GM06990 (cell line): ENCODE measurements at regions not wholly inside any gene's neighbourhood (a gene's known extent, or its start where the extent isn't known, plus 50 kb on each side); places are given as distances from the start of the nearest gene placed in this dataset.

ENCODE experiments used
- DNase-seq: peaks from one replicate; pipeline ENCODE4 v3.0.0-alpha.2; 2011; ENCODE audit not compliant: insufficient read length; ENCODE audit errors: extremely low read depth
- H3K27me3 ChIP-seq: replicated peaks from 2 replicates; pipeline ENCODE4 v1.6.0; 2011; ENCODE audit warnings: low read length; ENCODE audit not compliant: control insufficient read depth, insufficient read depth
- H3K36me3 ChIP-seq: 2 replicates; pipeline ENCODE4 v1.5.1; 2011; ENCODE audit warnings: low read length; ENCODE audit not compliant: control insufficient read depth, insufficient read depth
- H3K4me3 ChIP-seq: replicated peaks from 2 replicates; pipeline ENCODE4 v1.5.1; 2011; ENCODE audit warnings: low read depth, mild to moderate bottlenecking, control low read depth, low read length
- TF ChIP-seq, protein P1 (sequence below): IDR thresholded peaks from 2 replicates; pipeline ENCODE4 v1.5.1; 2011; ENCODE audit warnings: low read length, control low read depth, mild to moderate bottlenecking, inconsistent platforms; ENCODE audit not compliant: insufficient read depth, poor library complexity, severe bottlenecking

DNA sequence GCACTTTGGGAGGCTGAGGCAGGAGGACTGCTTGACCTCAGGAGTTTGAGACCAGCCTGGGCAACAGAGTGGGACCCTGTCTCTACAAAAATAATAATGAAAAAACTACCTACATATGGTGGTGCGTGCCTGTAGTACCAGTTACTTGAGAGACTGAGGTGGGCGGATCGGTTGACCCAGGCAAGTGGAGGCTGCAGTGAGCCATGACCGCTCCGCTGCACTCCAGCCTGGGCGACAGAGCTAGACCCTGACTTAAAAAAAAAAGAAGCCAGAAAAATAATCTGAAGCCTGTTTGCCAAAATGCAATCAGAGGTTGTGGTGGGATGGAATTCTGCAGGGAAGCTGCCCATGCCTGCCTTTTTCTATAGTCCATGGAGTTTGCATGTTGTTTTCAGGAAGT, 50.4 kb upstream of the GGTA1 start:
- Histone ChIP-seq H3K27me3 (peaks cover 4% of the 10 kb centered on the region), H3K4me3 (no peak overlapping the region), H3K36me3 (no peaks in the 10 kb centered on the region)
- TF ChIP-seq, protein P1, sequence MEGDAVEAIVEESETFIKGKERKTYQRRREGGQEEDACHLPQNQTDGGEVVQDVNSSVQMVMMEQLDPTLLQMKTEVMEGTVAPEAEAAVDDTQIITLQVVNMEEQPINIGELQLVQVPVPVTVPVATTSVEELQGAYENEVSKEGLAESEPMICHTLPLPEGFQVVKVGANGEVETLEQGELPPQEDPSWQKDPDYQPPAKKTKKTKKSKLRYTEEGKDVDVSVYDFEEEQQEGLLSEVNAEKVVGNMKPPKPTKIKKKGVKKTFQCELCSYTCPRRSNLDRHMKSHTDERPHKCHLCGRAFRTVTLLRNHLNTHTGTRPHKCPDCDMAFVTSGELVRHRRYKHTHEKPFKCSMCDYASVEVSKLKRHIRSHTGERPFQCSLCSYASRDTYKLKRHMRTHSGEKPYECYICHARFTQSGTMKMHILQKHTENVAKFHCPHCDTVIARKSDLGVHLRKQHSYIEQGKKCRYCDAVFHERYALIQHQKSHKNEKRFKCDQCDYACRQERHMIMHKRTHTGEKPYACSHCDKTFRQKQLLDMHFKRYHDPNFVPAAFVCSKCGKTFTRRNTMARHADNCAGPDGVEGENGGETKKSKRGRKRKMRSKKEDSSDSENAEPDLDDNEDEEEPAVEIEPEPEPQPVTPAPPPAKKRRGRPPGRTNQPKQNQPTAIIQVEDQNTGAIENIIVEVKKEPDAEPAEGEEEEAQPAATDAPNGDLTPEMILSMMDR = no peak
- DNase-seq = no peak

DNA sequence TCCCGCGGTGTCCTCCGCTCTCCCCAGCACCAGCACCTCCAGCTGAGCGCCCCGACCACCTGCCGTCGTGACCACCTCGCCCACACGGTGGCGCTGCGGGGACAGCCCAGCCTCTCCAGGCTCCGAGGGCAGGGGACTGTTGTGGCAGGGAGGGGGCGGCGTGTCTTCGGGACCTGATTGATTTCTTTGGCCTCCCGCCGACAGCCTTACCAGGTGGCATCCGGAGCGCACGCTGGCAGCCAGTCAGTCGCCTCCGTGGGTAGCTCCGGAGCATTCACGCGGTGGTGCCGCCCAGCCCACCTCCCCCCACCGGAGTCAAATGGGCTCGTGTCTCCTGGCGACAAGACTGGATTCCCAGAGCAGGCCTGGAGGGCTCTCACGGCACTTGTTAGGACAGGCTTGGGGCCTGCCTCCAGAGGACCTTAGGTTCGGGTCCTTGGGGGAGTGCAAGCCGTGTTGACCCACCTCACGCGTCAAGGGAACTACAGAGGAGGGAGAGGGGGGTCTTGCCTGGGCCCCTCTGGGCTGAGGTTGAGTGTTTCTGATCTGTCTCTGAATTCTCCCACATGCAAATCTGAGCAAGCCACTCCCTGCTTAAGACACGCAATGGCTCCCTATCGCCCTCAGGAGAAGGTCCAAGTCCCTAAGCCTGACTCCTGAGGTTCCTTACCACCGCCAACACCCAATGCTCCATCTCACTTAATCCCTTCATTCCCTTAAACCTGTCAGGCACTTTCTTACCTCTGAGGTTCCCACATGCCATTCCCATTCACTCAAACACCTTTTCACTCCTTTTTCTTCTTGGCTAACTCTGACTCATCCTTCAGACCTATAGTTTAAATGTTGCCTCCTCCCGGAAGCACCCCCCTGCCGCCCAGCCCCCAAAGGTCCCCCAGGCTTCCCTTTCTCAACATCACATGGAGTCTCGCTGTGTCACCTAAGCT, 51.2 kb upstream of the GGTA1 start:
- DNase-seq = peak; percentile 69
- Histone ChIP-seq H3K4me3 (no peak overlapping the region), H3K36me3 (no peaks in the 10 kb centered on the region), H3K27me3 (peaks cover 4% of the 10 kb centered on the region)
- TF ChIP-seq, protein P1 = peak; percentile 94

DNA sequence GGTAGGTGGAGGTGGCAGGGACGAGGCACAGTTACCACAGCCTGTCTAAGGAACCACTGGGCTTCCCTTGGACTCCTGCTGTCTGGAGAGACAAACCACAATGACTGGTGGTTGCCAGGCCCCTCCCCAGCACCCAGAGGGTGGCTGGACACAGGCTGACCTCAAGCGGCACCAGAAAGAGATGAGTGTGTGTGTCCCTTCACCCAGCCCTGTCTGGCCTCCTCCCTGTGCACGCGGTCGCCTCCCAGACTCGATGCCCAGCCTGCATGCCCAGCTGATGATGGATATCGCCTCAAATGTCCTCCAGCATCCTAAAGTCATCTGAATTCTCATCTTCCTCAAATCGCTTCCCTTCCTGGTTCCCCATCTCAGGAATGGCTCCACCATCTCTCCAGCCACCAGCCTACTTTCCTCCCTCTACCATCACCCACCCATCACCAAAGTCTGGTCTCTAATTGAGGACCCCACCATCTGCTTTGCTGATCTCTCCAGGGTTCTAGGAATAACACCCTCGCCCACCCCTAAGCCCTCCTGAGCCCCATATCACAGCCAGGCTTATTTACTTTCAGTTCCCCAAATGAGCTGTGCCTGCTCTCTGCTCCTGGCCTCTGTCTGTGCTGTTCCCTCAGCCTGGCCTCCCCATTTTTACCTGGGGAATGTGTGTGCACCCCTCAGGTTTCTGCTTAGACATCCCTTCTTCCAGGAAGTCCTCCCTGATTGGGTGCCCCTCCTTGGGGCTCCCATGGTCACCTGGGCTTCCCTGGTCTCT, 52.5 kb upstream of the GGTA1 start:
- H3K27me3 ChIP-seq = peaks cover 4% of the 10 kb centered on the region
- no peak overlapping the region for H3K4me3 ChIP-seq
- DNase-seq = no peak
- TF ChIP-seq, protein P1 = no peak
- H3K36me3 ChIP-seq = no peaks in the 10 kb centered on the region

DNA sequence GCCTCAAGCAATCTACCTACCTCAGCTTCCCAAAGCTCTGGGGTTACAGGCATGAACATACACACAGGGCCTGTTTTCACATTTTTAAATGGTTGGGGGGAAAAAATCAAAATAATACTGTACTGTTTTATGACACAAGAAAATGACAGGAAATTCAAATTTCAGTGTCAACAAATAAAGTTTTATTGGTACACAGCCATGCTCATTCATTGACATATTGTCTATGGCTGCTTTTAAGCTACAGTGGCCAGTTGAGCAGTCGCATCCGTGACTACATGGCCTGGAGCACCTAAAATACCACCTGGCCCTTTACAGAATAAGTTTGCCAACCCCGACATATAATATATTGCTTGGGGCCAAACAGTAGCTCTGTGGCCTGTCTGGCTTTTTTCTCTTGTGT, 56.4 kb upstream of the GGTA1 start:
- TF ChIP-seq, protein P1 = no peak
- DNase-seq = no peak
- Histone ChIP-seq H3K4me3 (no peak overlapping the region), H3K27me3 (peaks cover under 1% of the 10 kb centered on the region; the same call in 1 of the 2 replicates), H3K36me3 (no peaks in the 10 kb centered on the region)

DNA sequence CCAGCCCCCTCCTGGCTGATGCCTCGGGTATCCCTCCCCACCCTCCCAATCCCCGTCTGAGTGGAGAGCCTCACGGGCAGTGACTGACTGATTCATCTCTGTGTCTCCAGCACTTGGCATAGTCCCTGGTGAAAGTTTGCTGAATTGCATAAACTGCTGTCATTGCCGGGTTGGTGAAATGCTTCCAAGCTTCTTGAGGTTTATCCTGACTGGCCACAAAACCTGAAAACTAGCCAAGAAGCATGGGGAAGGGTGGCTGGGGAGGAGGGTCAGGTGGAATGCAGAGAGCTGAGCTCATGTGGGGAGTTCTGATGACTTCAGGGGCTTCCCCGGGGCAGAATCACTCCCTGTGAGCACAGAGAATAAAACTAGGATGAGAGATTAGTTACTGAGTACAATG, 56.9 kb upstream of the GGTA1 start:
- H3K4me3 ChIP-seq = no peak overlapping the region
- TF ChIP-seq, protein P1 = no peak
- DNase-seq = no peak
- H3K36me3 ChIP-seq = no peaks in the 10 kb centered on the region
- no peaks in the 10 kb centered on the region for H3K27me3 ChIP-seq
